CD8-positive, alpha-beta memory T cell (primary cell): ENCODE measurements at regions not wholly inside any gene's neighbourhood (a gene's known extent, or its start where the extent isn't known, plus 50 kb on each side); places are given as distances from the start of the nearest gene placed in this dataset.
"Not testable (repeated sequence)": the region's sequence is repeated elsewhere in the genome, so short reads cannot be mapped to it uniquely, and the experiment has no call there.

Source experiments
- CTCF ChIA-PET: fragments of 350-600 bp; sonication (Branson Sonifier 250); formaldehyde crosslinking; loops from one replicate; lab custom pipeline; 2021; ENCODE audit warnings: antibody characterized with exemption; lab: Charles Lee
- POLR2A ChIA-PET: fragments of 350-600 bp; sonication (Branson Sonifier 250); formaldehyde crosslinking; loops from one replicate; lab custom pipeline; 2021; ENCODE audit warnings: antibody characterized with exemption; lab: Charles Lee
- DNase-seq, 5 donors: peaks; one replicate each; pipeline versions ENCODE4 v3.0.0 to v3.0.0-alpha.2; 2020 to 2022; ENCODE audit warnings: mixed read lengths in 1 of 5
- H3K27ac ChIP-seq: one replicate; pipeline ENCODE4 v1.7.0; 2013; ENCODE audit warnings: low read depth, mild to moderate bottlenecking, low read length, moderate library complexity
- H3K27me3 ChIP-seq: 2 replicates; pipeline ENCODE4 v1.7.0; 2013; ENCODE audit warnings: low read length, mild to moderate bottlenecking; ENCODE audit not compliant: insufficient read depth, poor library complexity, severe bottlenecking
- H3K36me3 ChIP-seq: 2 replicates; pipeline ENCODE4 v1.7.0; 2013; ENCODE audit warnings: mild to moderate bottlenecking, low read length, moderate library complexity; ENCODE audit not compliant: insufficient read depth
- H3K4me1 ChIP-seq: 2 replicates; pipeline ENCODE4 v1.7.0; 2013; ENCODE audit warnings: mild to moderate bottlenecking, low read length, moderate library complexity; ENCODE audit not compliant: insufficient read depth
- H3K4me3 ChIP-seq: 2 replicates; pipeline ENCODE4 v1.7.0; 2013; ENCODE audit warnings: mild to moderate bottlenecking, low read length
- H3K9me3 ChIP-seq: 2 replicates; pipeline ENCODE4 v1.7.0; 2013; ENCODE audit warnings: mild to moderate bottlenecking, low read length
- H3K27ac Mint-ChIP-seq, 8 donors: one replicate each; pipeline ENCODE4 v1.8.0; 2020 to 2021; ENCODE audit warnings: mixed read lengths in 8 of 8, mild to moderate bottlenecking in 6 of 8, inconsistent platforms in 3 of 8, moderate library complexity in 3 of 8
- H3K27me3 Mint-ChIP-seq, 2 donors: one replicate each; pipeline ENCODE4 v1.8.0; 2020 to 2021; ENCODE audit warnings: mixed read lengths in 2 of 2, mild to moderate bottlenecking in 1 of 2, moderate library complexity in 1 of 2
- H3K36me3 Mint-ChIP-seq, 3 donors: one replicate each; pipeline ENCODE4 v1.8.0; 2020 to 2021; ENCODE audit warnings: mixed read lengths in 3 of 3, inconsistent platforms in 1 of 3, mild to moderate bottlenecking in 1 of 3
- H3K4me1 Mint-ChIP-seq, 3 donors: one replicate each; pipeline ENCODE4 v1.8.0; 2020 to 2021; ENCODE audit warnings: mixed read lengths in 3 of 3, inconsistent platforms in 1 of 3, mild to moderate bottlenecking in 1 of 3
- H3K4me3 Mint-ChIP-seq, 7 donors: one replicate each; pipeline ENCODE4 v1.8.0; 2020 to 2021; ENCODE audit warnings: mixed read lengths in 7 of 7, mild to moderate bottlenecking in 6 of 7, moderate library complexity in 4 of 7, inconsistent platforms in 2 of 7
- H3K9me3 Mint-ChIP-seq, 5 donors: one replicate each; pipeline ENCODE4 v1.8.0; 2020 to 2022; ENCODE audit warnings: mixed read lengths in 5 of 5, mild to moderate bottlenecking in 3 of 5, moderate library complexity in 2 of 5, inconsistent platforms in 1 of 5

- POLR2A ChIA-PET = no interaction called here
- DNase-seq = no peak
- H3K27ac Mint-ChIP-seq = no peak overlapping the region
- H3K4me3 Mint-ChIP-seq = no peak overlapping the region
- no peaks in the 10 kb centered on the region for H3K4me1 Mint-ChIP-seq
- peaks cover 3 to 28% (median 6%) of the 10 kb centered on the region in 5 donors for H3K9me3 Mint-ChIP-seq
- no peaks in the 10 kb centered on the region for H3K36me3 ChIP-seq
- no peak overlapping the region for H3K4me3 ChIP-seq
- H3K9me3 ChIP-seq = no peaks in the 10 kb centered on the region
- no peaks in the 10 kb centered on the region for H3K36me3 Mint-ChIP-seq
- H3K27ac ChIP-seq = no peak overlapping the region
- H3K27me3 Mint-ChIP-seq = no peaks in the 10 kb centered on the region
- H3K27me3 ChIP-seq = no peaks in the 10 kb centered on the region
- no peaks in the 10 kb centered on the region for H3K4me1 ChIP-seq
- CTCF ChIA-PET = no interaction called here
Measured at GRCh38 chr6:50966532-50966931, 147.9 kb downstream of the TFAP2B start.

DNA sequence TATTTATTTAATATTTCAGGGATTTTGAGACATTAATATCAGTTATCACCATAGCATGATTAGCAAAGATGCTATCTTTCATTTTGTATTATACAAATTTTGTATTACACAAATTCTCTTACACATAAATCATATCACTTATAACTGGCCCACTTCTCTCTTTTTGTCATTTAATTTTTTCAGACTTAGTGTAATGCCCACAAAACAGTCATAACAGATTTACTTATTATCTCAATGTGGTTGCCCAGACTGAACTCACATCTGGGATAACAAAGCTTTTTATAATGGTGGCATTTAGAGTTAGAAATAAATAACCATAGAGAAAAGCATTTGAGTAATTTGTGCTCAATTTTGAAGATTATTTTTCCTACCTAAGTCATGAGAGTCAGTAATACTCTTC lies 148.3 kb downstream of the TFAP2B start:
- Histone ChIP-seq H3K9me3 (no peaks in the 10 kb centered on the region), H3K36me3 (no peaks in the 10 kb centered on the region), H3K4me1 (no peaks in the 10 kb centered on the region), H3K27ac (no peak overlapping the region), H3K27me3 (no peaks in the 10 kb centered on the region), H3K4me3 (no peak overlapping the region)
- ChIA-PET POLR2A (no interaction called here), CTCF (no interaction called here)
- Mint-ChIP-seq H3K4me3 (no peak overlapping the region), H3K36me3 (no peaks in the 10 kb centered on the region), H3K9me3 (peaks cover 3 to 30% (median 7%) of the 10 kb centered on the region in 5 donors), H3K27me3 (no peaks in the 10 kb centered on the region), H3K27ac (no peak overlapping the region), H3K4me1 (no peaks in the 10 kb centered on the region)
- DNase-seq = no peak

- H3K36me3 ChIP-seq, H3K4me1 ChIP-seq, H3K27ac ChIP-seq, H3K9me3 ChIP-seq, H3K27me3 ChIP-seq, H3K27me3 Mint-ChIP-seq, POLR2A ChIA-PET, H3K27ac Mint-ChIP-seq, H3K36me3 Mint-ChIP-seq, DNase-seq, CTCF ChIA-PET, H3K4me3 Mint-ChIP-seq, H3K4me1 Mint-ChIP-seq, H3K4me3 ChIP-seq: not testable (repeated sequence)
- peaks cover 5 to 30% (median 7%) of the 10 kb centered on the region in 5 donors for H3K9me3 Mint-ChIP-seq
Measured at GRCh38 chr6:50968246-50968645, 149.6 kb downstream of the TFAP2B start.

- no peak overlapping the region for H3K27ac ChIP-seq
- H3K4me3 ChIP-seq = no peak overlapping the region
- no peaks in the 10 kb centered on the region for H3K36me3 Mint-ChIP-seq
- no peak for DNase-seq
- no peak overlapping the region for H3K27ac Mint-ChIP-seq
- H3K27me3 ChIP-seq = no peaks in the 10 kb centered on the region
- no peaks in the 10 kb centered on the region for H3K4me1 Mint-ChIP-seq
- H3K9me3 ChIP-seq = no peaks in the 10 kb centered on the region
- H3K4me1 ChIP-seq = no peaks in the 10 kb centered on the region
- H3K4me3 Mint-ChIP-seq = no peak overlapping the region
- H3K36me3 ChIP-seq = no peaks in the 10 kb centered on the region
- no peaks in the 10 kb centered on the region for H3K27me3 Mint-ChIP-seq
- ChIA-PET POLR2A (no interaction called here), CTCF (no interaction called here)
- peaks cover 4 to 17% (median 7%) of the 10 kb centered on the region in 5 donors for H3K9me3 Mint-ChIP-seq
Measured at GRCh38 chr6:50970908-50971307, 152.2 kb downstream of the TFAP2B start.

- no peak overlapping the region for H3K4me3 Mint-ChIP-seq
- H3K4me1 Mint-ChIP-seq = no peaks in the 10 kb centered on the region
- ChIA-PET POLR2A (no interaction called here), CTCF (no interaction called here)
- Histone ChIP-seq H3K36me3 (no peaks in the 10 kb centered on the region), H3K9me3 (no peaks in the 10 kb centered on the region), H3K27me3 (no peaks in the 10 kb centered on the region), H3K27ac (no peak overlapping the region), H3K4me1 (no peaks in the 10 kb centered on the region), H3K4me3 (no peak overlapping the region)
- no peak overlapping the region for H3K27ac Mint-ChIP-seq
- H3K36me3 Mint-ChIP-seq = no peaks in the 10 kb centered on the region
- H3K9me3 Mint-ChIP-seq = peaks cover 0 to 16% (median 3%) of the 10 kb centered on the region in 5 donors
- no peak for DNase-seq
- no peaks in the 10 kb centered on the region for H3K27me3 Mint-ChIP-seq
Measured at GRCh38 chr6:50973464-50973863, 154.8 kb downstream of the TFAP2B start.

GRCh38 chr6:50974319-50974718 lies 155.6 kb downstream of the TFAP2B start:
- Histone ChIP-seq H3K27me3 (no peaks in the 10 kb centered on the region), H3K27ac (no peak overlapping the region), H3K36me3 (no peaks in the 10 kb centered on the region), H3K4me3 (no peak overlapping the region), H3K4me1 (no peaks in the 10 kb centered on the region), H3K9me3 (no peaks in the 10 kb centered on the region)
- H3K9me3 Mint-ChIP-seq = peaks cover 0 to 16% (median 3%) of the 10 kb centered on the region in 5 donors
- H3K27me3 Mint-ChIP-seq = no peaks in the 10 kb centered on the region
- DNase-seq = no peak
- ChIA-PET POLR2A (no interaction called here), CTCF (no interaction called here)
- H3K4me3 Mint-ChIP-seq = no peak overlapping the region
- no peaks in the 10 kb centered on the region for H3K4me1 Mint-ChIP-seq
- H3K36me3 Mint-ChIP-seq = no peaks in the 10 kb centered on the region
- H3K27ac Mint-ChIP-seq = no peak overlapping the region

- no peak overlapping the region for H3K4me3 Mint-ChIP-seq
- no peaks in the 10 kb centered on the region for H3K36me3 ChIP-seq
- no peak overlapping the region for H3K27ac ChIP-seq
Measured at GRCh38 chr6:50975216-50975615, 156.5 kb downstream of the TFAP2B start.

GRCh38 chr6:50976907-50977306 lies 158.2 kb downstream of the TFAP2B start:
- no peak for DNase-seq
- Histone ChIP-seq H3K4me3 (no peak overlapping the region), H3K27me3 (no peaks in the 10 kb centered on the region), H3K36me3 (no peaks in the 10 kb centered on the region), H3K9me3 (no peaks in the 10 kb centered on the region), H3K4me1 (no peaks in the 10 kb centered on the region), H3K27ac (no peak overlapping the region)
- no peaks in the 10 kb centered on the region for H3K4me1 Mint-ChIP-seq
- H3K27ac Mint-ChIP-seq = no peak overlapping the region
- ChIA-PET POLR2A (no interaction called here), CTCF (no interaction called here)
- peaks cover 0 to 3% of the 10 kb centered on the region in 2 donors for H3K27me3 Mint-ChIP-seq
- H3K9me3 Mint-ChIP-seq = peaks cover 0 to 8% (median 4%) of the 10 kb centered on the region in 5 donors
- no peaks in the 10 kb centered on the region for H3K36me3 Mint-ChIP-seq
- no peak overlapping the region for H3K4me3 Mint-ChIP-seq

More at GRCh38 chr6:50975216-50975615, 156.5 kb downstream of the TFAP2B start:
- H3K4me1 Mint-ChIP-seq = no peaks in the 10 kb centered on the region
- Histone ChIP-seq H3K4me1 (no peaks in the 10 kb centered on the region), H3K27me3 (no peaks in the 10 kb centered on the region), H3K9me3 (no peaks in the 10 kb centered on the region), H3K4me3 (no peak overlapping the region)
- H3K36me3 Mint-ChIP-seq = no peaks in the 10 kb centered on the region
- POLR2A ChIA-PET = no interaction called here
- no peak for DNase-seq
- peaks cover 0 to 14% (median 4%) of the 10 kb centered on the region in 5 donors for H3K9me3 Mint-ChIP-seq
- no peak overlapping the region for H3K27ac Mint-ChIP-seq
- no peaks in the 10 kb centered on the region for H3K27me3 Mint-ChIP-seq
- CTCF ChIA-PET = no interaction called here

- H3K27me3 Mint-ChIP-seq = peaks cover 0 to 3% of the 10 kb centered on the region in 2 donors
- no peak overlapping the region for H3K27ac Mint-ChIP-seq
- H3K36me3 ChIP-seq = no peaks in the 10 kb centered on the region
- no peak overlapping the region for H3K4me3 ChIP-seq
- no peaks in the 10 kb centered on the region for H3K9me3 ChIP-seq
- no peaks in the 10 kb centered on the region for H3K4me1 Mint-ChIP-seq
- H3K4me3 Mint-ChIP-seq = no peak overlapping the region
- H3K27ac ChIP-seq = no peak overlapping the region
- ChIA-PET POLR2A (no interaction called here), CTCF (interaction anchor here (1.3 kb wide), 1 partner anchor 9 kb away, joined by 3 read pairs; no protein-coding TSS in a partner anchor)
- H3K4me1 ChIP-seq = no peaks in the 10 kb centered on the region
- H3K27me3 ChIP-seq = no peaks in the 10 kb centered on the region
- peaks cover 0 to 8% (median 4%) of the 10 kb centered on the region in 5 donors for H3K9me3 Mint-ChIP-seq
- DNase-seq = no peak
- H3K36me3 Mint-ChIP-seq = no peaks in the 10 kb centered on the region
Measured at GRCh38 chr6:50977796-50978195, 159.1 kb downstream of the TFAP2B start.
